GM12864 (cell line): ENCODE measurements at regions not wholly inside any gene's neighbourhood (a gene's known extent, or its start where the extent isn't known, plus 50 kb on each side); places are given as distances from the start of the nearest gene placed in this dataset.

ENCODE experiments used
- DNase-seq: peaks from one replicate; pipeline ENCODE4 v3.0.0-alpha.2; 2011; ENCODE audit warnings: low read depth
- H3K4me3 ChIP-seq: 2 replicates; pipeline ENCODE4 v1.5.1; 2011; ENCODE audit warnings: mild to moderate bottlenecking, low read depth, low read length, control low read depth
- CTCF ChIP-seq: IDR thresholded peaks from 2 replicates; pipeline ENCODE4 v1.5.1; 2011; ENCODE audit warnings: low read depth, mild to moderate bottlenecking, moderate library complexity, low read length, control low read depth, inconsistent platforms; ENCODE audit errors: missing control alignments

GRCh38 chr7:36788825-36789470 is 64.7 kb upstream of the AOAH start:
- H3K4me3 ChIP-seq: no peak overlapping the region
- TF ChIP-seq CTCF: no peak
- DNase-seq: no peak

GRCh38 chr7:36787933-36788378 is 63.7 kb upstream of the AOAH start:
- peak; percentile 35 for DNase-seq
- no peak for TF ChIP-seq CTCF
- no peak overlapping the region for H3K4me3 ChIP-seq

- no peak for TF ChIP-seq CTCF
- peak; percentile 24 for DNase-seq
- no peak overlapping the region for H3K4me3 ChIP-seq
Observed at GRCh38 chr7:36784991-36785940, 61.0 kb upstream of the AOAH start.

- no peak for TF ChIP-seq CTCF
- DNase-seq: no peak
Observed at GRCh38 chr7:36781011-36781738, 56.9 kb upstream of the AOAH start.

GRCh38 chr7:36777855-36778254 is 53.6 kb upstream of the AOAH start:
- TF ChIP-seq CTCF: no peak
- DNase-seq: no peak
- no peak overlapping the region for H3K4me3 ChIP-seq

More at GRCh38 chr7:36781011-36781738, 56.9 kb upstream of the AOAH start:
- H3K4me3 ChIP-seq: no peak overlapping the region

GRCh38 chr7:36777062-36777461 is 52.8 kb upstream of the AOAH start:
- H3K4me3 ChIP-seq: no peak overlapping the region
- no peak for DNase-seq
- TF ChIP-seq CTCF: no peak
